GM21447 (cell line): ENCODE measurements at regions not wholly inside any gene's neighbourhood (a gene's known extent, or its start where the extent isn't known, plus 50 kb on each side); places are given as distances from the start of the nearest gene placed in this dataset.

Experiments used
- ATAC-seq: cut with Tn5 transposase; IDR thresholded peaks from one replicate; pipeline ENCODE4 v1.9.1; 2021; ENCODE audit not compliant: unreplicated experiment

DNA sequence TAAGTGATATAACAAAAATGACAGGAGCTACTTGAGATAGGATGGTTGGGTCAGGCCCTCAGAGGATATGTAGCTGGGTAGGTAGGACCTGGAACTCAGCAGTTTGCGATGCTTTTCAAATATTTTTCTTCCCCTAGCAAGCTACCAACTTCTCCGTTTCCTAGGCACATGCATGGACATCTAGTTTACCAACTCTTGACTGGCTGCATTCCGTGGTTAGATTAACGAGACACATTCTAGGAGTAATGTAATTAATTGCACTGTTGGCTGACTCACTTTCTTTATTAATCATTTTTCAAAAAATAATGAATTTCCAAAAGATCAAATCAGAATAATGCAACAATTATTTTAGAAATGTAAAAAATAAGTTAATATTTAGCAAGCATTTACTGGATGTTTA is 95.9 kb downstream of the MACIR start:
- no peak for ATAC-seq

DNA sequence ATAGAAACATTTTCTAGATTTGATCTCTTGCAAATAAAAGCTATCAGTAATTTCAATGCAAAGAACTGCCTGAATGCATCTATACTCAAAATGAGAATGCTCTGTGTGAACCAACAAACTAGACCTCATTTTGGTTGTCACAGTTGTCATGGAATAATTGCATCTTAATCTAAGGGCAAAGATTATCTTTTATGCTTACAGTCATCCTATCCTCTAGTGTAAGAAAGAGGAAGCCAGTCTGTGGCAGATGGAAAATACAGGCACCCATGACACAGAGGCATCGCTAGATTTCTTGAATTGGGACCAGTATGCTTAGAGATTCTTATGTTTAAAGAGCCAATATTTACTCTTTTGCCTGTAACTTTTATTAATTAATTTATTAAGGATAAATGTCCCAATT is 95.0 kb downstream of the MACIR start:
- no peak for ATAC-seq

DNA sequence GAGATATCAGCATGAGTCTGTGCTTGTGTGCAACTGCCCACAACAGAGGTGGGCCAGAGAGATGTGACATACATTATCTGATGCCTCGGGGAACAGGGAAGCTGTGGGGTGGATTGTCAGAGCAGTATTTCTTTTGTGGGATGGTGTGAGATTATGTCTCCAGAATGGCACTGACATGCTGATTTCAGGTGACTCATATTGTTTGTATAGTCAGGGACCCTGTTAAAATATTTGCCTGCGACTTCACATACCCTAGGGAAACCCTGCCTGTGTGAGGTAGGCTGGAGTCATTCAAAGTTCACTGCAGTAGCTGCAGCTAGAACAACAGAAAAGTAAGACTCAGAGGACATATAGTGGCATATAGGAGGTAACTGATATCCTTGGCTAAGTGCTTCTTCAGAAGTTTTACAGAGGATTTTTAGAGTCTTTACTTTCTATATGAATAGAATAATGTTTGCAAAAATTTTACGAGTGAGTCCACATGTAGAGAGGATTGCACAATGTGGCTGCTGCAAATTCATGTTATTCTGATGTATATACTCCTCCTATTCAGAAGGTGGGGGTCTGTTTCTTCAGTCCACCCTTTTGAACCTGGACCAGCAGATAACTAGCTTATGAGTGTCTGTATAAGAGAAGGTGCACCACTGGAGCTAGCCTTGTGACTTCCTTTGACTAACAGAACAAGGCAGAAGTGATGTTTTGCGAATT is 89.3 kb downstream of the MACIR start:
- ATAC-seq = no peak

DNA sequence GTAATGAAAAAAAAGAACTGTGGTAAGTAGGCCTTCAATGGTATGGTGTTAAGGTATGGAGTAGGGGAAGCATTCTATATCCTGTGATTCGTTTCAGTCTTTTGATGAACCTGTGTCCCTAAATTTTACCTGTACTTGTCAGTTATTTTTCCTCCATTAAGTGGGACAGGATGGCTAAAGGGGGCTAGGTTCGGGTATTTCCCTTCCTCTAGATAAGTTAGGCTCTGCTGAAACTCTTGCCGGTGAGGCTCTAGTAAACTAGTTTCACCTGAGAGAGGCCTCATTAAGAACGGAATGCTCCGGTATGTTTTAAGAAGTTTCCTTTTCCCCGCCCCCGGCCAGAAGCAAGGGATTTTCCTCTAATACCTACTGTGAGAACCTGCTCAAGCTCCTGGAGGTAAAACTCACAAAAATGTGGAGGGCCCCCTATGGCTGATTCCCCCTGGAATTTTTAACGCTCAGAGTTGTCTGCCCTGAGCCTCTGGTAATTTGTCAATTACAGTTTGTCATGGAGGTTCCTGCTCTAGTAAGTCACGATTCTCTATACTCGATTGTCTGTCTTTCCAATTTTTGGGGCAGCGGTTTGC is 87.7 kb downstream of the MACIR start:
- ATAC-seq = no peak

DNA sequence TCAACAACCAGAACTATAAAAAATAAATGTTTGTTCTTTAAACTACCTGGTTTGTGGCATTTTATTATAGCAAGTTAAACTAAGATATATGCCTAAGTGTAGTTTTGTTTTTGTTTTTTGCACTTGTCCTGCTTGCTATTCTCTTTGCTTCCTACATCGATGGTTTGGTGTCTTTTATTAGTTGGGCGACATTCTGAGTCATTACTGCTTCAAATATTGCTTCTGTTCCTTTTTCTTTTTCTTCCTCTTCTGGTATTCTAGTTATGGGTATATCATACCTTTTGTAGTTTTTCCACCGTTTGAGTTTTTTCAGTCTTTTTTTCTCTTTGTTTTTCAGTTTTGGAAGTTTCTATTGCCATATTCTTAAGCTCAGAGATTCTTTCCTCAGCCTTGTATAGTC is 86.9 kb downstream of the MACIR start:
- ATAC-seq = no peak

DNA sequence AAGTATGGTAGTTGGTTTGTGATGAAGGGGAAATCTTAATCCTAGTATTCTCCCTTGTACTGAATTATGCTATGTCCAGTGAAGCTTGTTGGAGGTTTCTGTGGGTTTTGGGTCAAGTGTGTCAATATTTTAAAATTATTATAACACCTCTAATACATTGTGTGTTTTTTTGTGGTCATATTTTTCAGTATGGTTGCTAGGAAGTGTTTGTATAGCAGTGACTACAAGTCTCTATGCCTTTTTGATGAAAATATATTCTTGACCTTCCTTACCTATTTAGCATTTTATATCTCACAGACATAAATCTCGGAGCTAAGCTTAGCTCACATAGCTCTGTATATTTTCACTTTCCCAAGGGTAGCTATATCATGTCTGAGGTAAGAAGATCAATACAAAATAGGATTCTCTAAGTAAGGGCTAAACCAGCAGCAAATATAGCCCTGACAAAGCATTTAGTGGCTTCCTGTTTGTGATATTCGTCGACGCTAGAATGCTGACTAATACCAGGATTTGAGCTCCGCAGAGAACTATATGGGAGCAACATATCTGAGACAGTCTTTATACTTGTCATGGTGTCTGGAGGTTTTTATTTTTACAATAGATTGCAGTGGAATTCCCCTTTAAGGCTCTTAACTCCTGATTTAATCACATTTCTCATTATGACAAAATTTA is 82.3 kb downstream of the MACIR start:
- ATAC-seq = peak; percentile 100

DNA sequence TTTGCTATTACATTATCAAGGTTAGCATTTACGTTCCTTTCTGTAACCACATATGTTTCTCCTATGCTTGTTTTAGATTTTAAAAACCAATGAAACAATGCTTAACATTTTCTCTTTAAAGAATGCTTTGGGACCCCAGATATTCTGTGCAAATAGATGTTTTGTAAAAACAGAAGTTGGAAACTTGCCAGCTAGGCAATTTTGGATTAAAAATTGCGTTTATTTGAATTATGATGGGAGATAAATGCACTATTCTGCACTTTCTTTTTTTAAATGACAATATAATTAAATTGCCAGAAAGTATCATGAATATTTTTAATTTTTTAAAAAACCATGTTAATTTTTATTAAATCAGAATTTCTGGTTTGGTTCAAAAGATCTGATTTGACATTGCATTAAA is 81.6 kb downstream of the MACIR start:
- no peak for ATAC-seq

DNA sequence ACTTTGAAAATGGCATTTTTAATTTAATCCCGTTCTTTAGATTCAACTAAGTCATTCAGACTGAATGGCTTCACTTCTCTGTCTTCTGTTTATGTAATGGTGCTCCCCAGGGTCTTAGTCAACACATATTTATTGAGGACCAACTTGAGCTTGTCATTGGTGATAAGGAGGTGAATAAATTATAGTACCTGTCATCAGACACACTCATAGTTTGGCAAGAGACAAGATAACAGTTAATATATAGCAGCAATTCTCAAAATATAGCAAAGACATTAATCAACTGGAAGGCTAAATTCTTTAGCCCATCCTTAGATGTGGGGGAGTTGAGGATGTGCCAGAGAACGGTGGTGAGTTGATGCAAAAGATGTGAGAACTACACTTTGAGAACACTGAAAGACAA is 78.4 kb downstream of the MACIR start:
- no peak for ATAC-seq

DNA sequence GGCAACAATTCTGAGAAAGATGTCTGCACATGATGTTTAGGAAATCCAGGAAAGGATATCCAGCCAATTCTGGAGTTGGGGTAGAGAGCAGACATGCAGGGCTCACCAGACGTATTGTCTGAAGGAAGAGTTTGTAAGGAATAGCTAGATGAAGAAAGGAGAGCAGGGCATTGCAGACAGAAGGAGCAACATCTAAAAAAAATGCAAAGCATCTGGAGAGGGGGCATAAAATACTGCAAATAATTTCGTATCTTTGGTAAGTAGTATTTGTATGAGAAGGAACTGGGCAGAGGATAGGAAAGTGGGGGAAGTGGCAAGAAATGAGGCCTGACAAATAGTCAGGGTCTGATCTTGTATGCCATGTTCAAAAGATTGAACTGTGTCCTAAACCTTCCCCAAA is 74.8 kb downstream of the MACIR start:
- no peak for ATAC-seq

DNA sequence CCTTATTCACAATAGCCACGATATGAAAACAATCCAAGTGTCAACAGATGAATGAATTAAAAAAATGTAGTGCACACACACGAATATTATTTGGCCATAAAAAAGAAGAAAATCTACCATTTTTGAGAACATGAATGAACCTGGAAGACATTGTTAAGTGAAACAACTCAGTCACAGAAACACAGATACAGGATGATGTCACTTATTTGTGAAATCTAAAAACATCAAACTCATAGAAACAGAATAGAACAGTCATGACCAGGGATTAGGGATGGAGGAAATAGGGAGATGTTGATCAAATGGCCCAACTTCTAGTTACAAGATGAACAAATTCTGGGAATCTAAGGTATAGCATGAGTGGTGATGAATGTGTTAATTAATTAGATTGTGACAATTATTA is 72.3 kb downstream of the MACIR start:
- no peak for ATAC-seq
